ENCODE measurements at regions not wholly inside any gene's neighbourhood (a gene's known extent, or its start where the extent isn't known, plus 50 kb on each side); places are given as distances from the start of the nearest gene placed in this dataset.

DNA sequence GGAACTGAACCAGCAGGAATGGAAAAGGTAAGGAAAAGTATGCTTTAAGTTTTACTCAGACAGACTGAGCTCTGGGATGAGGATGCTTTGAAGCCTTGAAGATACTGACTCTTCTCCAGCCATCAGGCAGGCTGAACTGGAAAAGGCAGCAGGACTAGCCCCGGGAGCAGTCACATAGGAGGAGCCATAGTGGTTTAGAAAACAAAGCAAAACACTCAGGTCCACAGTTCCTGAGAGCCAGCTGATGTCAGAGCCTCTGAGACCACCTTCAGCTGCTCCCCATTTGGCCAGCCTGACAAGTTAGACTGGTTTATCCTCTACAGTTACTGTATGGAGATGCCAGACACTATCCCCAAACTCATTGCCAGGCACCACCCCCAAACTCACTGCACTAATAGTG lies 167.9 kb upstream of the CPEB2 start:
- no peak for DNase-seq

DNA sequence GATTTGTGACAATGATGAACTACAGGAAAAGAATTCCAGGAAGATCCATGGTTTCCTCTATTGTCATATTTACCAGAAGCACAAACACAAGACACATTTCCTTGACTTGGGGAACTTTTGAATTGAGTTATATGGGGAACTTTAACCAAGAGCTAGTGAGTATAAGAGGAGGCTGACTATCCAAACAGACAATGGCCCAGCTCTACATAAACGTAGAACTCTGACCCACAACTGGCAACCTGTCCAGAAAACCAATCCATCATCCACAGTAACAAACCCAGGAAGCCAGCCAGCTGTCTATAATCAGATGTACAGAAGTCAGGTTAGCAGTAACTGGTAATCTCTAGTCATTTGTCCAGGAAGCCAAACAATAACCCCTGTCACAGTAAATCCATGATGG lies 167.0 kb upstream of the CPEB2 start:
- no peak for DNase-seq

DNA sequence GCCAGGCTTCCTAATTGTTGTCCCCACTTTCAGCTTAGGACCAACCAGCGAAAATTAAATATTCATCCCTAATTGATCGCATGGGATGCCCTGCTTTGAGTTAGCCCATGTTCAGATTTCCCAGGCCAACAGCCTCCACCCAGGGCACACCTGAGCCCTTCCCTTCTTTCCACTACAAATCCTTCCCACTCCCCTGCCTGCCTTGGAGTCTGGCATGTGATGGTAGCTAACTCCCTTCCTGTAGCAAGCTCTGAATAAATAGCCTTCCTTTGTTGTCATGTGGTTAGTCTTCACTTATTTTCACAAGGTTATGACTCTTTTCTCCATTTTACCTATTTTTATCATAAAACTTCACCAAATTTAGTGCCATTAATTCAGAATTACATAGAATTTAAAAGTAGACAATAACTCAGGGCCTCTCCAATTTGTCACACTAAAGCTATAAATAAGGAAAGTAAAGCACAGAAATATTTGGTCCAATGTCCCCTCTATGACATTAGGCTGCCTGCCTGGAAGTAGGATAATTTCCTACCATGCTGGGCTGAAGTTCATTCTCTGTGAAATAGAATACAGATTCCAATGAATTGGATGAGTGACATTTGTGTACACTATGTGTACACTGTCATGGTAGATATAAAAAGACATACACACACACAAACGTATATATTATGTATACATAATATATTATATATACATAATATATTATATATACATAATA lies 166.4 kb upstream of the CPEB2 start:
- DNase-seq = no peak

DNA sequence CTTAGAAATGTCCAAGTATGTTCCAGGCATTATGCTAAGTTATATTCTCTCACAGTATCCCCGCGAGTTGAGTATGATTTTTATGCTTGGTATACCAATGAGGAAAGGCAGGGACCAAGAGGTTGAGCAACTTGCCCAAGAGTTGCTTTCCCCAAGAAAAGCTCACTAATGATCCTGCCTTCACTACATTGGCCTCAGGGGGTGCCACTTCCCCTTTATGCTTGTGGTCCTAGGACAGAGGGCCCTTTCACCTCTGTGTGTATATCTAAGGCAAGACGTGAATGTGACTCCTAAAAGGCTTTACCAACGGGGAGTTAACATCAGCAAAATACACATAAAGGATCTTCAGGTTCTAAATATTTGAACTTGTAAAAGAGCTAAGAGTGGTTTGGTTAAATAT lies 164.4 kb upstream of the CPEB2 start:
- DNase-seq = no peak

DNA sequence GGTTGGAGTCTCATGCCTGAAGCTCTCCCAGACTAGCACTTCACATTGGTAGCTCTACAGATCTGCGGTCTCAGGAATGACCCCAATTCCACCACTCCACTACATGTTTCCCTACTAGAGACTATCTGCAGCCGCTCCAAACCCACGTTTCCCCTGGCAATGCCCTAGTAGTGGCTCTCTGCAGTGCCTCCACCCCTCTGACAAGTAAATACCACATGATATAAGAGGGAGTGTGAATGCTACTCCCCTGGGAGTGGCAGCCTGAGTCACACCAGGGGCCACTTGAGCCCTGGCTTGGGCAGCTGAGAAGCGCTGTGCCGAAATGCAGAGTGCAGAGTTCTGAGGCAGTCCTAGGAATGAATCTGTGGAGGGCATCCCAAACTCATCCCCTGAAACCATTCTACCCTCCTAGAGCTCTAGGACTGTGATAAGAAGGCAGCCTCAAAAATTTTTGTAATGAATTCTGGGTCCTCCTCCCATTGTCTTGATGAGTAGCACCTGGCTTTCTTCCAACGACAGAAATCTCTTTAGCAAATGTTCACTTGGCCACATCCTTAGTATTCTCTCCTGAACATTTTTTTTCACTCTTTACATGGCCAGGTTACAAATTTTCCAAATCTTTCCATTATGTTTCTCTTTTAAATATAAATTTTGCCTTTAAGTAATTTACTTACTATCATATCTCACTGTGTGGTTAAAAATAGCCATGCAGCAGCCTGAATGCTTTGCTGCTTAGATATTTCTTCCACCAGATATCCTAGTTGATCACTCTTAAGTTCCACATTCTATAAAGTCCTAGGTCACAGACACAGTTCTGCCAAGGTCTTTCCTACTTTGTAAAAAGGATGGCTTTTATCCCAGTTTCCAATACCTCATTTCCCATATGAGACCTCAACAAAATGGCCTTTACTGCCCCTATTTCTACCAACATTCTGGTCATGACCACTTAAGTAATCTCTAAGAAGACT lies 160.2 kb upstream of the CPEB2 start:
- no peak for DNase-seq

DNA sequence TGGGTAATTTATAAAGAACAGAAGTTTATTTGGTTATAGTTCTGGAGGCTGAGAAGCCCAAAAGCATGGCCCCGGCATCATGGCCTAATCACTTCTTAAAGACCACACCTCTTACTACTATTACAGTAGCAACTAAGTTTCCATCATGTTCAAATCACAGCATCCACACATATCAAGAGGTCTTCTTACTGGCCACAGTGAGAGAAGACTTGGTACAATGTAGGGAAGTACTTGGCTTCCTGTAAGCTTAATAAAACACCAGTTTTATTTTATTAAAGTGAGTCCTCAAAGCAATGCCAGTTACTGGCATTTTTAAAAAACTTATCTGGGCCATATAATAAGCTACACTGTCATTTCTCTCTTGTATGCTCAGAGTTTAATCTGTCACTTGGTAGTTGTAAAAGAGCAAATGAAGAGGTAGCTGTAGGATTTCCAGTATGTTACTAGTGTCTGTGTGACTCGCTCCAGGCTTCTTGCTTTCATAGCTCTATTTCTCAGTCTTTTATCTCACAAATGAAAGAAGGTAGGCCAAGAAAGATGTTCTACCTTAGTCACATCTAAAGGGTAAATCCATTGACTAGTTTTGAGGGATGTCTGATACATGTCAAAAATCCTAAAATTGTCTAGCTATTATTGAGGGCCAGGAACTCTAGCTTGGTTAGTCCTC lies 159.2 kb upstream of the CPEB2 start:
- no peak for DNase-seq

DNA sequence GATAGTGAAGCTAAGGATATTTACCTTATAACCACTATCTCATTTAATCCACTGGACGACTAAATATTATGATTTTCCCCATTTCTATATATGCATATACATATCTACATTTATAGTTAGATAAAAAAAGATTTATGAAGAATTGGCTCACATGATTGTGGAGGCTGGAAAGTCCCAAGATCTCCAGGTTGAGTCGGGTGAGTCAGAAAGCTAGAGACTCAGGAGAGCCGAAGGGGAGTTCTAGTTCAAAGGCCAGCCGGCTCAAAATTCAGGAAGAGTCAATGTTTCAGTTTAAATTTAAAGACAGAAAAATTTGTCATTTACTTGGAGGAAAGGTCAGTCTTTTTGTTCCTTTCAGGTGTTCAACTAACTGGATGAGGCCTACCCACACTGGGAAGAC lies 158.2 kb upstream of the CPEB2 start:
- DNase-seq = no peak

DNA sequence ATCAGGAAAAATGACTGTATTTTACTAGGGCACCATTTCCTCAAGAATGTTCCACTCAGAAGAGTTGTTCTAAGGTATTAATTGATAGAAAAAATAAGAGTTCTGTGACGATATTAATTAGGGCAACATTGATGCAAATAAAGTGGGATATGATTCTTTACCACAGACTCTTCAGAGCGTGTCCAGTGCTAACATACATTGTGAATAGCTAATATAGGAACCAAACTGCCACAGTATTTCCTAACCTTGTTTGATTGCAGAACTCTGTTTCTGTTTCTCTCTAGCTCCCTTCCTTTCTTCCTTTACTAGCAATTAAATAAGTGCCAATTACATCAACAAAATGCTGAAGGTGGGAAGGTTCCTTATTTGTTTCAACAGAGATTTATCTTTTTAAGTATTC lies 154.1 kb upstream of the CPEB2 start:
- no peak for DNase-seq

DNA sequence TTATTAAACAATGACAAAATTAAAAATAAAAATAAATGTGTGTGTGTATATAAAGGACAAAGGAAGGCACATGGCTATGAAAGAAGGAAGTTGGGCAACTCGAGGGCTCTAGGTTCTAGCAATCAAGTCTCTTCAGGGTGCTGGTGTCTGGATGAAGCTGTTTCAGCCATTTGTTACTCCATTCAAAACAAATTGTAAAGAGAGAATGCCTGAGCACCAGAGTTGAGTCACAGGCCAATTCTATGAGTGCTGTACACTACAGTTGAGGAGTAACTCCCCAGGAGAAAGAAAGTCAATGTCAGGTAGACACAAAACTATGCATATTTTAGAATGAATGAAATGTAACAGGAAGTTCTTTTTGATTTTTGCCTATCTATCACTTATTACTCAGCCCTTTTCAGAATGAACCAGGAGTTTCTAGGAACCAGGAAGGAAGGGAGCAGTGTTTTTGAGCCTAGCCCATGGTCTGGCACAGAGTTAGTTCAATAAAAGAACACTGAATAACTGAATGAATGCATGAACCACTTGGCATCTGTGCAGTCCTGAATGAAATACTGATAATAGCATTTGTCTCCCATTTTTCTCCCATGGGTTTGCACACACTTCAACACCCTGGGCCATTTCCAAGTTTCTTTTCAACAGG lies 151.7 kb upstream of the CPEB2 start:
- DNase-seq = no peak

DNA sequence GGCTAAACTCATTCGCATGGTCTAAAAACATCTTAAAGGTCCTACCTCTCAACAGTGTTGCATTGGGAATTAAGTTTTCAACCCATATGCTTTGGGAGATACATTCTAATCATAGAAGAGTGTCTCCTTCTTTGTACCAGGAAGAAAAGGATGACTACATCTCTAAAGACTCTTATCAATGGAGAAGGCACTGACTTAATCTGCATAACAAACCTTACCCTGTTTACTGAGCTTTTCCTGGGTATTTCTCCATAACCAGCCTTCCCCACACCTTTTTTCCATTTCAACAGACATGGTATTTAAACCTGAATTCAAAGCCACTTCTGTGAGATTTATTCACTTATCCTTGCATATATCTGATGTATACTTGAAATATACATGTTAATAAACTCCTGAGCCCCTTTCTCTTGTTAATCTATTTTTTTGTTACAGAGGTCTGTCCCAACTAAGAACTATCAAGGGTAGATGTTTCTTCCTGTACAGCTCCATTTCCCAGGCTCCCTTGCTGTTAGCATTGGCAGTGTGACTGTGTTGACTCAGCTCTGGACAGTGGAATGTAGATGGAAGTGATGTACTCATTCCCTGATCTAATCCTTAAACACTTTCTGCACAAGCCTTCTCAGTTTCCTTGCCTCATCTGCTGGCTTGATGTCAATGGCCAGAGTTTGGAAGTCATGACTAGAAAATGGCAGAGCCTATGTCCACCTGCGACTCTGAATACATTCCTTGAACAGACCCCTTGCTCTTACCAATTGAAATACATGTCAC lies 148.9 kb upstream of the CPEB2 start:
- DNase-seq = no peak

DNA sequence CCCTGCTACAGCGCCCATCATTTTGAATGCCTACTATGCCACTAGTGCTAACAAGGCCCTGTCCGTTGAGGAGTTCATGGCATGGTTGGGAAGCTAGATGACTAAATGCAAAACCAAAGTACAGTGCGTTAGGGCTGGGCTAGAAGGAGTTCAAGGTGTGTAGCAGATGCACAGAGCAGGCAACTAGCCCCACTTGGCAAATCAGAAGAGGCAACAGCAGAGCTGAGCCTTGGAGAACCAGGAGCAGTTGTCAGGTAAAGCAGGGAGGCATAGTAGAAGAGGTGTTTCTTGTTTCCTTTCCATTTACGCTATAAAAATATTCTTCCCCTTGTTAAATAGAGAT lies 146.6 kb upstream of the CPEB2 start:
- DNase-seq = no peak

DNA sequence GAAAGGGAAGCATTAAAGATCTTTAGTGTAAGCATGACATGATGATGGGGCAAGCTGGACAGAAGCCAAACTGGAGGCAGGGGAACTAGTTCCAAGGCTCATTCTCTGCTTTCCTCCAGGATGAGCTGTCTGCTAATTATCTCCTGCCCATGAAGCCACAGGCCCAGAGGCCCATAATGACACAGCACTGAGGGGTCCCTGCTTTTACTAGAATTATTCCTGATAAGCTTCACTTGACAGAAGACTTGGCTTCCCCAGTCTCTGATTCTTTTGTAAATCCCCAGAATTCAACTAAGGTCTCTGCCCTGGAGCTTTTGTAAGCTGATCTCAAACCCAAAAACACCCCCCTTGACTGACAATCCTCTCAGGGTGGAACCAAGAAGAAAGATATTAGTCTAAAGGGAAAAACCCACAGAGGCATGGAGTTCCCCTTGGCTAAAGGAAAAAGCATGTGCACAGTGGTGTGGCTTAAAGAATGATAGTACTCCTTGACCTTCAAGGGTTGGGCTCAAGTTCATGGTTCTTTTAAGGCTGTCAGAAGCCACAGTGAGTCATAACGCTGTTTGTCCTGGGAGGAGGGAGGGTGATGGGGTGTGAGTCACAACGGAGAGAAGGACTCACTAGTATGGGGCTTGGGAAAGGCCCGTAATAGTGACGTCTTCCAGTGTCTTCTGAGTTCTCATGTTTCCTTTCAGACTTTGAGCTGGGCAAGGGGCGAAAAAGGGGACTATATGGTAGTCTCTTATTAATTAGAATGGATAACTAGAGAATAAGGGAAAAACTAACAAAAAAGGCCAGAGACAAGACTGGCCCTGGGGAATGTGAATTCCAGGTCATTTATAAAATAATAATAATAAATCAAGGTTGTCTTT lies 146.0 kb upstream of the CPEB2 start:
- DNase-seq = no peak

DNA sequence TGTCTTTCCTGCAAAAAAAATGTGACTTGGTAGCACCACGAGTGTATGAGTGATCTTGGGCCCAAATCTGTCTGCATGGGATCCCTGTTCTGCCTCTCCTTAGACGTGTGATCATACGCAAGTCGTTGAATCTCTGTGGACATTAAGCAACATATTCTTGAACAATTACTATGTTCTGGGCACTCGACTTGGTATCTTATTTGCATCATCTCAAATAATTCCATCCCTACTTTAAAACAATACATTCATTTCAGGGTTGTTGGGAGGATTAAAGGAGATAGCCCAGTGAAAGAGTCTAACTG lies 145.4 kb upstream of the CPEB2 start:
- no peak for DNase-seq

DNA sequence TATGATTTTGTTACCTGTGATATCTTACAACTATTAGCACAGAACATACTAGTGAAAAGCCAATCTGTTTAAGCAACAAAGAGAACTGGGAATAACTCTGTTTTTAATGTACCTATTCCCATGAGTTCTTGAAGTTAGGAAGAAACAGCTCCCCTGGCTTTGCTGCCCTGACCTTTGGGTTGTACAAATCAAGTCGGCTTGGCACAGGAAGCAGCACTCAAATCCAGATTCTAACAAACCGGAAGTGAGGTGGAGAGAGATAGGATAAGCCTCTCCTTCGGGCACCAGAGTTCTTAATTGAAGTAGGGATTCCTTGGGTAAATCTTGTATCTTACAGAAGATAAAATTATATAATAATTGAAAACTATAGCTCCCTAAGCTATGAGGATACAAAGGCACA lies 144.8 kb upstream of the CPEB2 start:
- no peak for DNase-seq

DNA sequence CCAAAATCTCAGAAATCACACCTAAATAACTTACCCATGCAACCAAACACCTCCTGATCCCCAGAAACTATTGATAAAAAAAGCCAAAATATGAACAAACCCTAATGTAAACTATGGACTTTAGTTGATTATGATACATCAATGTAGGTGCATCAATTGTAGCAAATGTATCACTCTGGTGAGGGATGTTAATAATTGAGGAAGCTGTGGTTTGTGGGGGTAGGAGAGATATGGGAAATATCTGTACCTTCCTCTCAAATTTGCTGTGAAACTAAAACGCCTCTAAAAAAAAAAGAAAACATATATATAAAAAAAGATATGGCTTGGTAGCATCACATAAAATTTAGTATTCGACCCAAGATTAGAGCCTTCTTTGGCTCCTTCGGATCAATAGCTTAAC lies 144.3 kb upstream of the CPEB2 start:
- DNase-seq = no peak

DNA sequence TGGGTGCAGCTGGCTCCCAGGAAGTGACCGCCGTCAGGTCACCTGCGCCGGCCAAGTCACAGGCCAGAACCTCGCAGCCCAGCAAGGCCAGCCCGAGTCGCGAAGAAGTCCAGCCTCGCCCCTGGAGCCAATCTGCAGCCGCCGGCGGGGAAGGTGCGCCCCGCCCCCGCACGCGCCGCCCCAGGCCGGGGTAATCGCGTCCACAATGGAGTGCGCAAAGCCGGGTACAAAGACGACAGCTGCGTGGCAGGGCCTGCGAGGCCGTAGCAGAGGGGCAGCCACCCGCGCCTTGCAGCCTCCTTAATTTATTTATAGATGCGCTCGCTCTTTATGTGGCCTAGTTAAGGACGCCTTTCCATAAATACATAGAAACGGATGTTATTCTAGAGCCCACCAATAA lies 139.4 kb upstream of the CPEB2 start:
- peak in 10 of 51 donors; percentile 3 to 16 (median 9) for DNase-seq

DNA sequence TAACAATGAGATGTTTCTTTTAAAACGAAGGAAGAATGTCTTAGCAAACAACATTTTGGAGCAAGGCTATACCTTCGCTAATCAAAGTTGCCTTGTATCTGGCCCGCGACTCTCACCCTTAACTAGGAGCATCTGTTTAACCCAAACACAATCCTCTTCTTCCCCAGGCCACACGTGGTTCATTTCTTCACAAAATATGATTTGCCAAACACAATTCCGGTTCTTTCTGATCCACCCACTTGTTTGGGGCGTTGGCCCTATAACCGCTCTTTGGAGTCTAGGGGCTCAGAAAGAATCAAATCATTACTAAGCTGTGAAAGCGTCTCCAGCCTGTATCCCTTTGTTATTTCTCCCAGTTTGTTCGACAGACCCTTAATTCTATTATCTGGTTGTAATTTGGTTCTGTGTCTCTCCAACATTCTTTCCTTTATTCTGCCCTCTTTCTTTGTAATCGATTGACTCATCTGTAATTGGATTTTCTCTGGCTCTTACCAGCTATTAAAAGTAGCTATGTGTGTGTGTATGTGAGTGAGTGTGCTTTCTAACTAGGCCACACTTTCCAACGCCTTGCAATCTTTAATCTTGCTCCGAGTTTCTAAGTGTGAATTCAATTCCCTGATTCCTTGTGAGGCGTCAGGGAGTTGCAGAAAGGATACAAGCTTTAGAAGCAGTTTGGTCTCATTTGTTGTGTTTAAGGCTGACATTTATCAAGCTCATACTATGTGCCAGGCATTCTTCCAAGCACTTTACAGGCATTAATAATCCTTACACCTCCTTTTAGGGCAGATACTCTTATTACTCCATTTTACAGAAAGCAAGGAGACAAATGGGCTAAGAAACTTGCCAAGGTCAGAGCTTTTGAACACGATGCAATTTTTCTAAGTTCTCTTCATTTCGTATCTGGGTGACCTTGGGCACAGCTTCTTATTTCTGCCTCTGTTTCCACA lies 138.6 kb upstream of the CPEB2 start:
- peak in 1 of 51 donors; percentile 20 for DNase-seq

DNA sequence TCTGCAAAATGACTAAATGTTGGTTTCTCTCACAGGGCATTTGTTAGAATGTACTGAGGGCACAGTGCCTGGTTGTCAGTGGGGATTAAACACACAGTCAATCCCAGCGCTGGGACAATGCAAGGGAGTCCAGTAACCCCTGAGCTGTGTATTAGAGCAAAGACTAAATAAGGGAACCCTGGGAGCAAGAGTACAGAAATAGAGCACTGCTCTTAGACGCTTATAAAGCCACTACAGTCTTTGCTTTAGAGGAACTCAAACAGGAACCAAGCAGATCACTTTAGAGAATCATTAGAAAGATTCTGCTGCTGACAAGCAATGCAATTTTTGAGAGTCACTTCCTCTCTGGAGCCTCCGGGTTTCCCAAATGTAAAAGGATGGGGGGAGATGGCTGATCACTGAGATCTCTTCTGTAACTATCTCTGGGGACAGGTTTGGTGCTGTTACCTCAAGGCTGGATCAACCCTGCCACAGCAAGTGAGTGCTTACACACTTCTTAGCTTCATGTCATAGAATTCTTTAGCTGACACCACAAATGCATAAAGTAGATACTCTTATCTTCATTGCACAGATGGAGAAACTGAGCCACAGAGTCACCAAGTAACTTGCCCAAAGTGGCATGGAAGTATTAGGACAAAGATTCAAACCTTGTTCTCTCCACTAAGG lies 137.8 kb upstream of the CPEB2 start:
- no peak for DNase-seq

DNA sequence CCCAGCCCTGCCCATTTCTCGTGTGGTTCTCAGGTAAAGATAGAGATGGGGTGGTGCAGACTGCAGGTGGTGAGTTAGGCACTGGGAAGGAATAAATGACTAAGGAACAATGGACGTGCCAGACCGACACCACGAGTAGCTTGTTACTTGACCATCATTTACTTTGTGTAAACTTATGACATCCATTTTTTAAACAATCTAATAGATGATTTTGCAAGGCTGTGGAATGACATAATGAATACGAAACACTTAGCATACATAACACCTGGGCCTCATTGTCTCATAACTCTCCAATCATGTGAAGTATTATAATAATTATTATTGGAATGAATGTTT lies 137.3 kb upstream of the CPEB2 start:
- no peak for DNase-seq

All from hypothalamus (tissue), 51 donors.